HepG2 (cell line): ENCODE measurements at regions not wholly inside any gene's neighbourhood (a gene's known extent, or its start where the extent isn't known, plus 50 kb on each side); places are given as distances from the start of the nearest gene placed in this dataset.
A peak's percentile ranks its signal among the peaks of the same experiment; 100 is the strongest.

ENCODE experiments used
- ARID2 ChIP-seq: sonication (generic); formaldehyde crosslinking; IDR thresholded peaks from 2 replicates; pipeline ENCODE4 v1.8.1; 2022; ENCODE audit warnings: mild to moderate bottlenecking, missing genetic modification reagents, borderline replicate concordance
- PAXIP1 ChIP-seq: sonication (generic); formaldehyde crosslinking; conservative IDR thresholded peaks from 2 replicates; pipeline ENCODE4 v1.4.0; 2020; ENCODE audit warnings: mild to moderate bottlenecking, missing genetic modification reagents, moderate library complexity
- PHF8 ChIP-seq: sonication (generic); formaldehyde crosslinking; IDR thresholded peaks from 2 replicates; pipeline ENCODE4 v1.5.0; 2020; ENCODE audit warnings: missing genetic modification reagents
- PTBP1 ChIP-seq: fragments of 200-400 bp; formaldehyde crosslinking; IDR thresholded peaks from 2 replicates; pipeline ENCODE4 v1.6.1; 2018; ENCODE audit warnings: low read length, low read depth; ENCODE audit not compliant: poor library complexity, severe bottlenecking
- SIX1 ChIP-seq: sonication (generic); formaldehyde crosslinking; IDR thresholded peaks from 2 replicates; pipeline ENCODE4 v1.4.0; 2020; ENCODE audit warnings: missing genetic modification reagents, borderline replicate concordance
- ZFYVE20 ChIP-seq: sonication (generic); formaldehyde crosslinking; IDR thresholded peaks from 2 replicates; pipeline ENCODE4 v1.8.0; 2023; ENCODE audit warnings: low read depth, mild to moderate bottlenecking, moderate library complexity, missing genetic modification reagents, borderline replicate concordance
- ZMAT5 ChIP-seq: sonication (generic); formaldehyde crosslinking; IDR thresholded peaks from 2 replicates; pipeline ENCODE4 v1.5.0; 2020; ENCODE audit warnings: mild to moderate bottlenecking, low read depth, missing genetic modification reagents, borderline replicate concordance
- ZNF3 ChIP-seq: IDR thresholded peaks from 2 replicates; pipeline ENCODE4 v1.7.0; 2017; ENCODE audit warnings: inconsistent platforms
- ZNF335 ChIP-seq: sonication (generic); formaldehyde crosslinking; IDR thresholded peaks from 2 replicates; pipeline ENCODE4 v1.4.0; 2020; ENCODE audit warnings: missing genetic modification reagents
- ZNF550 ChIP-seq: sonication (generic); formaldehyde crosslinking; IDR thresholded peaks from 2 replicates; pipeline ENCODE4 v1.4.0; 2020; ENCODE audit warnings: mild to moderate bottlenecking, missing genetic modification reagents, borderline replicate concordance
- ZNF619 ChIP-seq: sonication (generic); formaldehyde crosslinking; IDR thresholded peaks from 2 replicates; pipeline ENCODE4 v1.4.0; 2020; ENCODE audit warnings: mild to moderate bottlenecking, missing genetic modification reagents
- ZXDC ChIP-seq: sonication (generic); formaldehyde crosslinking; IDR thresholded peaks from 2 replicates; pipeline ENCODE4 v1.5.0; 2020; ENCODE audit warnings: mild to moderate bottlenecking, missing genetic modification reagents
- TF ChIP-seq, protein P1 (sequence below): sonication (generic); formaldehyde crosslinking; IDR thresholded peaks from 2 replicates; pipeline ENCODE4 v1.4.0; 2020; ENCODE audit warnings: low read depth, missing genetic modification reagents
- TF ChIP-seq, protein P2 (sequence below): IDR thresholded peaks from 2 replicates; pipeline ENCODE4 v1.6.1; 2016; ENCODE audit warnings: missing biosample characterization, missing genetic modification reagents, low read depth

- TF ChIP-seq PAXIP1 (CRISPR knock-in tag) (peak; percentile 82), ZNF619 (CRISPR knock-in tag) (no peak), ZNF3 (no peak), ZFYVE20 (CRISPR knock-in tag) (no peak), ZMAT5 (CRISPR knock-in tag) (no peak), ZNF335 (CRISPR knock-in tag) (no peak), ZNF550 (CRISPR knock-in tag) (no peak), ZXDC (CRISPR knock-in tag) (no peak), SIX1 (no peak), PTBP1 (no peak), ARID2 (no peak), PHF8 (CRISPR knock-in tag) (no peak)
- TF ChIP-seq, protein P1, sequence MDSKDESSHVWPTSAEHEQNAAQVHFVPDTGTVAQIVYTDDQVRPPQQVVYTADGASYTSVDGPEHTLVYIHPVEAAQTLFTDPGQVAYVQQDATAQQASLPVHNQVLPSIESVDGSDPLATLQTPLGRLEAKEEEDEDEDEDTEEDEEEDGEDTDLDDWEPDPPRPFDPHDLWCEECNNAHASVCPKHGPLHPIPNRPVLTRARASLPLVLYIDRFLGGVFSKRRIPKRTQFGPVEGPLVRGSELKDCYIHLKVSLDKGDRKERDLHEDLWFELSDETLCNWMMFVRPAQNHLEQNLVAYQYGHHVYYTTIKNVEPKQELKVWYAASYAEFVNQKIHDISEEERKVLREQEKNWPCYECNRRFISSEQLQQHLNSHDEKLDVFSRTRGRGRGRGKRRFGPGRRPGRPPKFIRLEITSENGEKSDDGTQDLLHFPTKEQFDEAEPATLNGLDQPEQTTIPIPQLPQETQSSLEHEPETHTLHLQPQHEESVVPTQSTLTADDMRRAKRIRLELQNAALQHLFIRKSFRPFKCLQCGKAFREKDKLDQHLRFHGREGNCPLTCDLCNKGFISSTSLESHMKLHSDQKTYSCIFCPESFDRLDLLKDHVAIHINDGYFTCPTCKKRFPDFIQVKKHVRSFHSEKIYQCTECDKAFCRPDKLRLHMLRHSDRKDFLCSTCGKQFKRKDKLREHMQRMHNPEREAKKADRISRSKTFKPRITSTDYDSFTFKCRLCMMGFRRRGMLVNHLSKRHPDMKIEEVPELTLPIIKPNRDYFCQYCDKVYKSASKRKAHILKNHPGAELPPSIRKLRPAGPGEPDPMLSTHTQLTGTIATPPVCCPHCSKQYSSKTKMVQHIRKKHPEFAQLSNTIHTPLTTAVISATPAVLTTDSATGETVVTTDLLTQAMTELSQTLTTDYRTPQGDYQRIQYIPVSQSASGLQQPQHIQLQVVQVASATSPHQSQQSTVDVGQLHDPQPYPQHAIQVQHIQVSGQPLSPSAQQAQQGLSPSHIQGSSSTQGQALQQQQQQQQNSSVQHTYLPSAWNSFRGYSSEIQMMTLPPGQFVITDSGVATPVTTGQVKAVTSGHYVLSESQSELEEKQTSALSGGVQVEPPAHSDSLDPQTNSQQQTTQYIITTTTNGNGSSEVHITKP (CRISPR knock-in tag) = no peak
- TF ChIP-seq, protein P2, sequence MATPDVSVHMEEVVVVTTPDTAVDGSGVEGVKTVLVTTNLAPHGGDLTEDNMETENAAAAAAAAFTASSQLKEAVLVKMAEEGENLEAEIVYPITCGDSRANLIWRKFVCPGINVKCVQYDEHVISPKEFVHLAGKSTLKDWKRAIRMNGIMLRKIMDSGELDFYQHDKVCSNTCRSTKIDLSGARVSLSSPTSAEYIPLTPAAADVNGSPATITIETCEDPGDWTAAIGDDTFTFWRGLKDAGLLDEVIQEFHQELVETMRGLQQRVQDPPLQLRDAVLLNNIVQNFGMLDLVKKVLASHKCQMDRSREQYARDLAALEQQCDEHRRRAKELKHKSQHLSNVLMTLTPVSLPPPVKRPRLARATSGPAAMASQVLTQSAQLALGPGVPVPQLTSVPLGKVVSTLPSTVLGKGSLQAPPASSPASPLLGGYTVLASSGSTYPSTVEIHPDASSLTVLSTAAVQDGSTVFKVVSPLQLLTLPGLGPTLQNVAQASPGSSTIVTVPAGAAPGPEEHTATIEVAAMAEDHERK (CRISPR knock-in tag) = no peak
Measured at GRCh38 chr18:10140461-10141282, 226.9 kb downstream of the VAPA start (continued).
